HEK293 (cell line): ENCODE measurements at regions not wholly inside any gene's neighbourhood (a gene's known extent, or its start where the extent isn't known, plus 50 kb on each side); places are given as distances from the start of the nearest gene placed in this dataset.
A peak's percentile ranks its signal among the peaks of the same experiment; 100 is the strongest.
"Not testable (repeated sequence)": the region's sequence is repeated elsewhere in the genome, so short reads cannot be mapped to it uniquely, and the experiment has no call there.

Experiments
- CTCF ChIA-PET: fragments of 350-600 bp; formaldehyde crosslinking; extraction: SDS; loops from one replicate; lab custom pipeline; 2021; ENCODE audit warnings: antibody characterized with exemption; lab: Yijun Ruan, JAX
- POLR2A ChIA-PET: fragments of 300-600 bp; formaldehyde crosslinking; extraction: SDS; loops from one replicate; lab custom pipeline; 2020; ENCODE audit warnings: antibody characterized with exemption, inconsistent platforms; lab: Yijun Ruan, JAX
- H3K27ac ChIP-seq: fragments of 200-500 bp; sonication (Bioruptor generic); 2 replicates; pipeline ENCODE4 v1.5.1; 2014; ENCODE audit warnings: low read depth, low read length, control low read depth, inconsistent platforms; ENCODE audit errors: extremely low read depth
- H3K36me3 ChIP-seq, 2 experiments: fragments of 200-500 bp in 1 of 2; sonication (Bioruptor generic) in 1 of 2; 1 replicate in 1 of 2; 2 replicates in 1 of 2; pipeline ENCODE4 v1.5.1; 2014 to 2017; ENCODE audit warnings: inconsistent platforms in 2 of 2, low read length in 2 of 2; ENCODE audit not compliant: control insufficient read depth in 2 of 2, insufficient read depth in 1 of 2
- H3K4me1 ChIP-seq: fragments of 200-500 bp; sonication (Bioruptor generic); 2 replicates; pipeline ENCODE4 v1.5.1; 2014; ENCODE audit warnings: mild to moderate bottlenecking, low read length, inconsistent platforms; ENCODE audit not compliant: control insufficient read depth, insufficient read depth
- H3K4me3 ChIP-seq: 2 replicates; pipeline ENCODE4 v1.5.1; 2011; ENCODE audit warnings: low read depth, mild to moderate bottlenecking, control low read depth, low read length, moderate library complexity
- H3K9me3 ChIP-seq: fragments of 200-500 bp; sonication (Bioruptor generic); 2 replicates; pipeline ENCODE4 v1.5.1; 2014; ENCODE audit warnings: low read depth, low read length, inconsistent platforms; ENCODE audit not compliant: control insufficient read depth, insufficient read depth
- BCL11A ChIP-seq: fragments of 450-650 bp; formaldehyde crosslinking; IDR thresholded peaks from 2 replicates; pipeline ENCODE4 v1.5.1; 2016; ENCODE audit warnings: low read depth, missing biosample characterization, missing genetic modification characterization
- FEZF1 ChIP-seq: fragments of 450-650 bp; formaldehyde crosslinking; IDR thresholded peaks from 2 replicates; pipeline ENCODE4 v1.5.1; 2016; ENCODE audit warnings: missing biosample characterization, missing genetic modification characterization
- GLI4 ChIP-seq: fragments of 450-650 bp; formaldehyde crosslinking; IDR thresholded peaks from 2 replicates; pipeline ENCODE4 v1.5.1; 2016; ENCODE audit warnings: missing biosample characterization, missing genetic modification characterization
- GLIS2 ChIP-seq: fragments of 450-650 bp; formaldehyde crosslinking; IDR thresholded peaks from 2 replicates; pipeline ENCODE4 v1.5.1; 2016; ENCODE audit warnings: missing biosample characterization, missing genetic modification characterization
- HOXA7 ChIP-seq: sonication (generic); formaldehyde crosslinking; IDR thresholded peaks from 2 replicates; pipeline ENCODE4 v1.8.1; 2022; ENCODE audit warnings: missing genetic modification reagents, borderline replicate concordance
- HOXC10 ChIP-seq: sonication (generic); formaldehyde crosslinking; IDR thresholded peaks from 2 replicates; pipeline ENCODE4 v1.8.1; 2023; ENCODE audit warnings: mild to moderate bottlenecking, missing genetic modification reagents
- MYNN ChIP-seq: fragments of 450-650 bp; formaldehyde crosslinking; IDR thresholded peaks from 2 replicates; pipeline ENCODE4 v1.5.1; 2016; ENCODE audit warnings: missing biosample characterization, missing genetic modification characterization, borderline replicate concordance
- PRDM1 ChIP-seq: fragments of 450-650 bp; formaldehyde crosslinking; IDR thresholded peaks from 2 replicates; pipeline ENCODE4; 2016; ENCODE audit warnings: missing biosample characterization, missing genetic modification characterization
- REST ChIP-seq: fragments of 450-650 bp; formaldehyde crosslinking; IDR thresholded peaks from 2 replicates; pipeline ENCODE4 v1.5.1; 2016; ENCODE audit warnings: missing biosample characterization, missing genetic modification characterization
- ZFP69B ChIP-seq: fragments of 450-650 bp; formaldehyde crosslinking; IDR thresholded peaks from 2 replicates; pipeline ENCODE4 v1.5.1; 2016; ENCODE audit warnings: missing biosample characterization, missing genetic modification characterization
- ZNF132 ChIP-seq: fragments of 450-650 bp; formaldehyde crosslinking; IDR thresholded peaks from 2 replicates; pipeline ENCODE4 v1.5.1; 2017; ENCODE audit warnings: missing biosample characterization, missing genetic modification characterization, borderline replicate concordance
- ZNF221 ChIP-seq: fragments of 450-650 bp; formaldehyde crosslinking; IDR thresholded peaks from 2 replicates; pipeline ENCODE4 v1.5.1; 2017; ENCODE audit warnings: missing biosample characterization, missing genetic modification characterization, borderline replicate concordance
- ZNF239 ChIP-seq: fragments of 450-650 bp; formaldehyde crosslinking; IDR thresholded peaks from 2 replicates; pipeline ENCODE4 v1.5.1; 2016; ENCODE audit warnings: missing biosample characterization, missing genetic modification characterization
- ZNF302 ChIP-seq: fragments of 450-650 bp; formaldehyde crosslinking; IDR thresholded peaks from 2 replicates; pipeline ENCODE4 v1.5.1; 2016; ENCODE audit warnings: missing biosample characterization, missing genetic modification characterization, low read depth
- ZNF366 ChIP-seq: fragments of 450-650 bp; formaldehyde crosslinking; conservative IDR thresholded peaks from 2 replicates; pipeline ENCODE4 v1.5.1; 2016; ENCODE audit warnings: missing biosample characterization, missing genetic modification characterization
- ZNF48 ChIP-seq: fragments of 450-650 bp; formaldehyde crosslinking; IDR thresholded peaks from 2 replicates; pipeline ENCODE4 v1.5.1; 2016; ENCODE audit warnings: missing biosample characterization, missing genetic modification characterization
- ZNF513 ChIP-seq: fragments of 450-650 bp; IDR thresholded peaks from 2 replicates; pipeline ENCODE4 v1.5.1; 2018; ENCODE audit warnings: missing biosample characterization, missing genetic modification characterization
- ZNF624 ChIP-seq: fragments of 450-650 bp; formaldehyde crosslinking; IDR thresholded peaks from 2 replicates; pipeline ENCODE4 v1.5.1; 2017; ENCODE audit warnings: missing biosample characterization, missing genetic modification characterization
- ZNF664 ChIP-seq: fragments of 450-650 bp; formaldehyde crosslinking; IDR thresholded peaks from 2 replicates; pipeline ENCODE4 v1.5.1; 2016; ENCODE audit warnings: missing biosample characterization, missing genetic modification characterization
- ZNF785 ChIP-seq: fragments of 450-650 bp; formaldehyde crosslinking; IDR thresholded peaks from 2 replicates; pipeline ENCODE4 v1.5.1; 2016; ENCODE audit warnings: missing biosample characterization, missing genetic modification characterization
- ZNF843 ChIP-seq: fragments of 450-650 bp; formaldehyde crosslinking; IDR thresholded peaks from 2 replicates; pipeline ENCODE4 v1.5.1; 2016; ENCODE audit warnings: missing biosample characterization, missing genetic modification characterization

- Histone ChIP-seq H3K4me1 (peaks cover 12% of the 10 kb centered on the region), H3K27ac (no peak overlapping the region), H3K4me3 (no peak overlapping the region), H3K36me3 (no peaks in the 10 kb centered on the region), H3K9me3 (no peaks in the 10 kb centered on the region)
- ChIA-PET CTCF (interaction anchor here (1.0 to 3.2 kb wide), 2 partner anchors 13 to 15 kb away, joined by 4 to 15 read pairs; no protein-coding TSS in a partner anchor), POLR2A (no interaction called here)
- TF ChIP-seq ZNF366, result peak; percentile 75
- 0 out of 2 replicates have a peak, but pooled peaks have one; percentile 6 for TF ChIP-seq PRDM1 (tag by site-specific recombination)
- no peak for TF ChIP-seq GLI4
- no peak for TF ChIP-seq ZNF664
- no peak for TF ChIP-seq ZNF48 (tag by site-specific recombination)
- no peak for TF ChIP-seq ZNF239 (tag by site-specific recombination)
- no peak for TF ChIP-seq HOXC10 (CRISPR knock-in tag)
- no peak for TF ChIP-seq MYNN
- TF ChIP-seq ZFP69B, result no peak
- TF ChIP-seq ZNF513 (tag by site-specific recombination), result peak; percentile 53
Observed at GRCh38 chr4:86511590-86511989, 82.5 kb upstream of the PTPN13 start.

GRCh38 chr4:86512631-86513030 lies 81.5 kb upstream of the PTPN13 start:
- Histone ChIP-seq H3K4me3 (no peak overlapping the region), H3K4me1 (peaks cover 11% of the 10 kb centered on the region), H3K9me3 (no peaks in the 10 kb centered on the region), H3K27ac (no peak overlapping the region), H3K36me3 (no peaks in the 10 kb centered on the region)
- POLR2A ChIA-PET, result no interaction called here
- TF ChIP-seq REST (tag by site-specific recombination) (no peak), GLIS2 (no peak), ZNF785 (tag by site-specific recombination) (no peak), FEZF1 (no peak)
- CTCF ChIA-PET, result no interaction called here

GRCh38 chr4:86515963-86516362 lies 78.2 kb upstream of the PTPN13 start:
- CTCF ChIA-PET, H3K27ac ChIP-seq, H3K4me3 ChIP-seq, H3K36me3 ChIP-seq, H3K4me1 ChIP-seq, POLR2A ChIA-PET, H3K9me3 ChIP-seq: not testable (repeated sequence)

GRCh38 chr4:86521373-86521969 lies 72.6 kb upstream of the PTPN13 start:
- no peaks in the 10 kb centered on the region for H3K9me3 ChIP-seq
- H3K27ac ChIP-seq, result no peak overlapping the region
- ChIA-PET POLR2A (no interaction called here), CTCF (interaction anchor here (0.7 to 2.2 kb wide), 5 partner anchors 22 to 103 kb away, joined by 3 to 6 read pairs (median 3); no protein-coding TSS in a partner anchor)
- H3K36me3 ChIP-seq, result no peaks in the 10 kb centered on the region
- H3K4me3 ChIP-seq, result no peak overlapping the region
- no peaks in the 10 kb centered on the region for H3K4me1 ChIP-seq
- TF ChIP-seq ZNF221 (no peak), ZNF302 (tag by site-specific recombination) (no peak), ZNF624 (tag by site-specific recombination) (no peak), BCL11A (no peak), HOXA7 (CRISPR knock-in tag) (no peak), ZNF843 (tag by site-specific recombination) (no peak), ZNF132 (no peak)
